Panc1 (cell line): ENCODE measurements at regions not wholly inside any gene's neighbourhood (a gene's known extent, or its start where the extent isn't known, plus 50 kb on each side); places are given as distances from the start of the nearest gene placed in this dataset.

Source experiments
- CTCF ChIP-seq: fragments of 450-650 bp; IDR thresholded peaks from 2 replicates; pipeline ENCODE4 v1.5.1; 2017; ENCODE audit warnings: mild to moderate bottlenecking
- POLR2AphosphoS5 ChIP-seq: IDR thresholded peaks from 2 replicates; pipeline ENCODE4 v1.6.1; 2012; ENCODE audit warnings: mild to moderate bottlenecking, low read depth, low read length, moderate library complexity
- REST ChIP-seq, 2 experiments: IDR thresholded peaks; 2 replicates each; pipeline ENCODE4 v1.6.1; 2011 to 2012; ENCODE audit warnings: low read depth in 2 of 2, control low read depth in 1 of 2, low read length in 1 of 2, mild to moderate bottlenecking in 1 of 2, moderate library complexity in 1 of 2; ENCODE audit not compliant: insufficient read depth in 1 of 2
- SIN3A ChIP-seq: IDR thresholded peaks from 2 replicates; pipeline ENCODE4 v1.6.1; 2012; ENCODE audit warnings: low read depth, mild to moderate bottlenecking, low read length, moderate library complexity, borderline replicate concordance; ENCODE audit not compliant: insufficient read depth
- TCF7L2 ChIP-seq: IDR thresholded peaks from 2 replicates; pipeline ENCODE4 v1.6.1; 2011; ENCODE audit warnings: mild to moderate bottlenecking, low read depth, low read length, inconsistent platforms

DNA sequence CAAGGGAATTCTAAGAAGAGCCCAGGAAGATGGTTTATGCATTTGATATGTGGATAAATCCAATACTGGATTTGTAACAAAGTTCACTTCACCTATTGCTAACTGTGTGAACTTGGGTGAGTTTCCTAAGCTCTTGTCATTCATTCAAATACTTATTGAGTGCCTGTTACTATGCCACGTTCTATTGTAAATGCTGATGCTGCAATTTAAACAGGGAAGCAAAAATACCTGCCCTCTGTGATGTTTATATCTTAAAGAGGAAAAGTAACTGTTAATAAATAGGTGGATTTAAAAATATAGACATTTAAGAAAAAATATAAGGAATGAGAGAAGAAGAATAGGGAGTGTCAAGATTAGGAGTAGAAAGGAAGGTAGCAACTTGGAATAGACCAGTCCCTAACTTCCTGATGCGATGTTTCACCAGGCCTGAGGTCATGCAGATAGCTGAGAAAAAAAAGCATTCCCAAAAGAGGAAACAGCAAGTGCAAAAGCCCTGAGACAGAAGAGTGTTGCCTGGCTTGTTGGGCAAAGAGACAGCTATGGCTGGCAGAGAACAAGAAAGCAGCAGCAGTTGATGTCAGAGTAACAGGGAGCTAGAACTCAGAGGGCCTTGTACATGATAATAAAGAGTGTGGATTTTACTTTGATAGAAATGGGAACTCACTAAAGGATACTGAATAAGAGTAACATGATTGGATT, 54.3 kb upstream of the TCF21 start:
- TF ChIP-seq REST (IDR thresholded peaks at IDR 0.05; ENCODE audit: insufficient read depth in 1 of 2, low read depth in 2 of 2, low read length in 1 of 2) (no peak), CTCF (no peak), SIN3A (no peak), TCF7L2 (no peak), POLR2AphosphoS5 (no peak)
